HG02759 (cell line): ENCODE measurements at regions not wholly inside any gene's neighbourhood (a gene's known extent, or its start where the extent isn't known, plus 50 kb on each side); places are given as distances from the start of the nearest gene placed in this dataset.
"Not testable (repeated sequence)": the region's sequence is repeated elsewhere in the genome, so short reads cannot be mapped to it uniquely, and the experiment has no call there.

ENCODE experiments used
- ATAC-seq: cut with Tn5 transposase; IDR thresholded peaks from one replicate; pipeline ENCODE4 v1.9.1; 2021; ENCODE audit warnings: mild to moderate bottlenecking, moderate library complexity; ENCODE audit not compliant: unreplicated experiment

GRCh38 chr7:16098058-16098457 is 323.3 kb downstream of the CRPPA start:
- no peak for ATAC-seq

GRCh38 chr7:16095171-16095950 is 326.0 kb downstream of the CRPPA start:
- no peak for ATAC-seq

- ATAC-seq, result no peak
These were observed 326.7 kb downstream of the CRPPA start for GRCh38 chr7:16094651-16095050.

GRCh38 chr7:16092711-16093110 is 328.6 kb downstream of the CRPPA start:
- ATAC-seq, result no peak

GRCh38 chr7:16091701-16092310 is 329.5 kb downstream of the CRPPA start:
- ATAC-seq, result no peak

- ATAC-seq, result no peak
These were observed 331.5 kb downstream of the CRPPA start for GRCh38 chr7:16089801-16090200.

GRCh38 chr7:16089191-16089590 is 332.1 kb downstream of the CRPPA start:
- ATAC-seq, result no peak

GRCh38 chr7:16086743-16087142 is 334.6 kb downstream of the CRPPA start:
- ATAC-seq, result no peak

GRCh38 chr7:16085780-16086179 is 335.6 kb downstream of the CRPPA start:
- ATAC-seq, result not testable (repeated sequence)

GRCh38 chr7:16084875-16085274 is 336.5 kb downstream of the CRPPA start:
- no peak for ATAC-seq

- ATAC-seq, result no peak
These were observed 337.0 kb downstream of the CRPPA start for GRCh38 chr7:16084370-16084769.

- no peak for ATAC-seq
These were observed 337.4 kb downstream of the CRPPA start for GRCh38 chr7:16083931-16084330.

GRCh38 chr7:16080131-16080530 is 341.2 kb downstream of the CRPPA start:
- ATAC-seq, result no peak

- no peak for ATAC-seq
These were observed 341.6 kb downstream of the CRPPA start for GRCh38 chr7:16079723-16080122.

GRCh38 chr7:16078076-16078952 is 343.0 kb downstream of the CRPPA start:
- ATAC-seq, result peak; percentile 77

- peak; percentile 78 for ATAC-seq
These were observed 350.0 kb downstream of the CRPPA start for GRCh38 chr7:16071246-16071857.

GRCh38 chr7:16070806-16071205 is 350.5 kb downstream of the CRPPA start:
- no peak for ATAC-seq

GRCh38 chr7:16069998-16070397 is 351.3 kb downstream of the CRPPA start:
- ATAC-seq, result no peak

- ATAC-seq, result no peak
These were observed 353.2 kb downstream of the CRPPA start for GRCh38 chr7:16068183-16068582.

GRCh38 chr7:16067711-16068110 is 353.6 kb downstream of the CRPPA start:
- no peak for ATAC-seq

- ATAC-seq, result no peak
These were observed 354.4 kb downstream of the CRPPA start for GRCh38 chr7:16066805-16067459.
